C1 segment of cervical spinal cord (tissue), 14 donors: ENCODE measurements at regions not wholly inside any gene's neighbourhood (a gene's known extent, or its start where the extent isn't known, plus 50 kb on each side); places are given as distances from the start of the nearest gene placed in this dataset.
"Not testable (repeated sequence)": the region's sequence is repeated elsewhere in the genome, so short reads cannot be mapped to it uniquely, and the experiment has no call there.

Source experiments
- DNase-seq, 14 donors: peaks; one replicate each; lab custom pipeline; 2025; lab: John Stamatoyannopoulos, UW

- DNase-seq = no peak
Observed at GRCh38 chr5:114050087-114050486, 311.8 kb upstream of the KCNN2 start.

GRCh38 chr5:114053372-114053771 lies 308.5 kb upstream of the KCNN2 start:
- no peak for DNase-seq

GRCh38 chr5:114054594-114054993 lies 307.3 kb upstream of the KCNN2 start:
- no peak for DNase-seq

DNA sequence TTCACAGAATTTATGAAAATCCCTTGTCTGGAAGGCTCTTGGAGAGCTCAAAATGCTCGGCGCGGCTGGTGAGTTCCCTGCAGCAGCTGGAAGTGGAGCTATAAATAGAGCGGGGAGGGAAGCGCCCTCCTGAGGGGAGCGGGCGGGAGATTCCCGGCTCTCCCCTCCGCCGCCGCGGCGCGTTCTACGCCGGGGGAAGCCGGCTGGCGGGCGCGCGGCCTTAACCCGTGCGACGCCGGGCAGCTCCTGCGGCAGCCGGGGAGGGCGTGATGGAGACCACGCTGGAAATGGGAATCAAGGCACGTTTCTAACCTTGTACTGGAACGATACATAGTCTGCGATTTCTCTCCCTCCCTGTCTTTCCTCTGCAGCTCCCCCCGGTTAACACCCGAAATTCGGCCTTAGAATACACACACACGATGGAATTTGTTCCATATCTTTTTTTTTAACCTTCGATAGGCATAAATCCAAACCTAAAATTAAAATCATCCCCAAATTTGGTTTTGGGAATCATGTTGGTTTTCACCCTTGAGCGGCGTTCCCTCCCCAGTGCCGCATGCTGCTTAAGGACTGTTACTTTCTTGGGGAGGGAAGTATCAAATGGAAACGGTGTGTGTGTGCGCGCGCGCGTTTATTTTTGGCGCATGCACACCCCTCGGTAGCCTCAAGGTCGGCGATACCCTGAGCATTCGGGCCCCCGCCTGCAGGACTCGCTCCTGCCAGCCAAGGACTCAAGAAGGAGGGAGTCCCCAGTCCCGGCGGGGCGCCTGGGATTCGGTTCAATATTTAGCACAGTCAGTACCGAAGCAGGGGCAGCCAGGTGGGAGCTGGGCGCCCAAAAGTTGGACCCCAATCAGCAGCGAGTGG lies 306.3 kb upstream of the KCNN2 start:
- peak in 5 of 14 donors; percentile 4 to 53 (median 8) for DNase-seq

DNA sequence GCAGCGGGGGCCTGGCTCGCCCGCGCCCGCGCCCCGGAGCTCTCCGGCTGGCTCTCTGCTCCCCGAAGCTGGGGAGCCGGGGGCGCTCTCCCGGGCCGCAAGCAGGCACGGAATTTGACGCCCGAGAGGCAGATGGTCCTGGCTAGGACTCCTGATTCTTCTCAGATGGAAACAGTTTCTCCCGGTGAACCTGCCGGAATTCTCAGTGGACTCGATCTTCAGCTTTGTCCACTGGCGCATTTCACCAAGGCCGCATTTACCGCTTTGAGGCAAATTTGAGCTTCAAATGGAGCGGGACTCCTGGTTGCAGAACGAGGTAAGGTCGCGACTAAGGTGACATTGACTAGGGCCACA lies 305.7 kb upstream of the KCNN2 start:
- peak in 2 of 14 donors; percentile 6 to 53 for DNase-seq

DNA sequence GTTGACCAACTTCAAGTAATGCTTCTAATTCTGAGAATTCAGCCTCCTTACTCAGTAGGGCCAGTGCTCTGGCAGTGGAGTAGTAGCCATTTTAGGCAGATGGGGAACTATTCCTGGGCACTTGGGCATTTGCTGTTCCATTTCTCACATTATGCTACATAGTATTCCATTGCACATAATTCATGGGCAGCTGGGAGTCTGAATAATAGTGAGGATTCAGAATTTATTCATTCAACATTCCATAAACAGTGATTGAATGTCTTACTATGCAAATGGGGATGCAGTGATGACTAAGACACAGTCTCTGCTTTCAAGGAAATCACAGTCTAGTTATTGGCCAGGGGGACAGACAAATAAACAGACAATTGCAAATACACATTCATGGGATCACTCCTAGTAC lies 301.0 kb upstream of the KCNN2 start:
- DNase-seq = no peak

DNA sequence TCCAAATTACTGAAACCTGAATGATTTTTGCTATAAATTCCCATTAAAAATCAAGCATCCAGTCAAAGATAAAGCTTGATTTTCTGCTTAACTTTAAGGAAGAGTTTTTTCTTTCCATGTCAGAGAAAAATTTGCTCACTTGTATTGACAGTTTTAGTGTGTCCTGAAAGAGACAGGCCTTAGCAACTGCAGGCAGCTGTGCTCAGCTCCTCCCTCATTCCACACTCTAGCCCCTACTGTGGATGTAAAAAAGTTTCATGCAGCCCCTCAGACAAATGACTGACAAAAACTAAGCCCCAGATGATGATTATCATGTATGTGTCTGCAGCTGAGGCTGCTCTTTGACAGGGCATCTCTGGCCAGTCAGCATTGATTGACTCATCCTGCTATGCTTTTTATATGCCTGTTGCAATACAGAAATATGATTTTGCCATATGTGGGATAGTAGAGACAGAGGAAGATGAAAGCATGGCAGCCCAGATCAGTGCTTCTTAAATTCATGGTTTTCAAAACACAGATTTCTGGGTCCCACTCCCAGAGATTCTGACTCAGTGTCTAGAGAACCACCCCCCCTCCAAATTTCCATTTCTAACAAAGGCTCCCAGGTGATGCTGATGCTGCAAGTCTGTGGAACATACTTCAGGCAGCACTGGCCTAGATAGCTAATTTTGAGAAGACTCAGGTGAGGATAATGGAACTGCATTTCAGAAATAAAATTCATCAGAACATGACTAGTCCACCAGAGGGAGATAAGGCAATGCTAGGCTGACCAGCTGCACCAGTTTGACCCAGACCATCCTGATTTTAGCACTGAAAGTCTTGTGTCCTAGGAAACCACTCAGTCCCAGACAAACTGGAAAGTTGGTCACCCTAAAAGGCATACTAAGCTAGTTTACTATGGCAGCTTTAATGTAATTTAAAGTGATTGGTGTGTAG lies 298.7 kb upstream of the KCNN2 start:
- DNase-seq = no peak

DNA sequence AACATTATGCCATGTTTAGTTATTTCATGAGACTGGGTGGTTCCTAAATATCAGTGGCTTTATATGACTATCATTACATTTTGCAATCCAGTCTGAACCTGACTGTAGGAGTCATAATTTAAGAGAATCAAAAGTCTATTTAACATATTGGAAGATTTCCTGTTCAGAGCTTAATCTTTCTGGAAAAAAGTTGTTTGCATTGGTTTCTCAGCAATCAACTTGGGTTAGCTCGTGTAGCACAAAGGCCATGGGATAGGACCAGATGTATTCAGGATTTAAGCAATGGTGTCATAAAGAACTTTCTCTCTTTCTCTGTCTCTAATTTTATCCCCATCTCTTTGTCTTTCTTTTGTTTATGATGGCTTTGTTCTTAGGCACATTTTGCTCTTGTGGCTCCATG lies 296.0 kb upstream of the KCNN2 start:
- DNase-seq = no peak

- DNase-seq = no peak
Observed at GRCh38 chr5:114070093-114070722, 291.7 kb upstream of the KCNN2 start.

- DNase-seq = no peak
Observed at GRCh38 chr5:114089259-114089658, 272.6 kb upstream of the KCNN2 start.

DNA sequence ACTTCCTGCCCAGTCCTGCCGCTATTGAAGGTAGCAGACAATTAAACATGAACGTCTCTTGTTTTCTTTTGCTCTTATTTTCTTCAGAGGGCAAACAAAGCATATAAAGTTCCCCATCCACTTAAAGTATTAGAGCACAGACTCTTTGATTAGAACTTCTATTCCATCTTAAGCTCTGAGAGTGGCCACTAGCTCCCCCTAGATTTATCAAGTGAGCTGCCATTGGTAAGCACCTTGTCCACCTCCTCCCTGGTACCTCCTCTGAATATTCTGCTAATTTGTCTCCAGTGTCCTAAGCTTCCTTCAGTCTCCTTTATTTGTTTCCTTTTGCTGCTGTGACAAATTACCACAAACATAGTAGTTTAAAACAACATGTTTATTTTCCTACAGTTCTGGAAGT lies 264.3 kb upstream of the KCNN2 start:
- DNase-seq = no peak

- no peak for DNase-seq
Observed at GRCh38 chr5:114099161-114099560, 262.7 kb upstream of the KCNN2 start.

GRCh38 chr5:114101153-114101552 lies 260.7 kb upstream of the KCNN2 start:
- DNase-seq = no peak

- DNase-seq = no peak
Observed at GRCh38 chr5:114113604-114114003, 248.3 kb upstream of the KCNN2 start.

DNA sequence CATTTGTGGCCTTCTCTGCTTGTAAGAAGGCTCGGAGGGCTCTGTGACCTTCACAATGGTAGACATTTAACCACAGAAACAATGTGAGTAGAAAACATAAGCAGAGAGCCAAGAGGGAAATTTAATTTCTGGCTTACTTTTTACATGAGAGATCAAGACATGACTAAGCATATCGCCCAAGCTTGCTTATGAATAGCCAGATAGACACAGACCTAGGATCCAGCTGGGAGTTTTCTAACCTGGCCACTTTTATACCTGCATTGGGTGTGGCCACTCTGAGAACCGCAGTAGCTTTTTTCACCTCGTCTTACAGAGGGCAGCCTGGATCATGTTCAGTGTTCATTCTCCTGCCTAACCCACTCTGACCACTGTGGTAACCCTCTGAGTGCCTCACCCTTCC lies 244.9 kb upstream of the KCNN2 start:
- DNase-seq = no peak

- no peak for DNase-seq
Observed at GRCh38 chr5:114118511-114118910, 243.4 kb upstream of the KCNN2 start.

DNA sequence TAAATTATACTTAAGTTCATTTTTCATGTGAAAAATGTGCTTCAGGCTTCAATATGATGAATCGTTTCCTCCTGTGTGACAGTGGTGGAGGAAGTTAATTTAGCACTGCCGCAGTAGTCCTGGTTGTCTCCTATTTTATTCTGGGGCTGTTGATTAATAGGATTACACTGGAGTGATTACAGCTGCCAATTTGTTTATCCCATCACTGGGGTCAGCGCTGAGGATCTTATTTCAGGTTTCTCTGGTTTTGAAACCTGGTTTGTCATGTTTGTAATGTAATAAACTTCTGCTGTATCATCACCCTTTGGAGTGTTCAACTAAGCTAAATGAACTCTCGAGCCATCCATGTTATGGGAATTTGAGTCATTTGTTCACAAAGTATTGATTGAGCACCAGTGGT lies 241.7 kb upstream of the KCNN2 start:
- DNase-seq = no peak

DNA sequence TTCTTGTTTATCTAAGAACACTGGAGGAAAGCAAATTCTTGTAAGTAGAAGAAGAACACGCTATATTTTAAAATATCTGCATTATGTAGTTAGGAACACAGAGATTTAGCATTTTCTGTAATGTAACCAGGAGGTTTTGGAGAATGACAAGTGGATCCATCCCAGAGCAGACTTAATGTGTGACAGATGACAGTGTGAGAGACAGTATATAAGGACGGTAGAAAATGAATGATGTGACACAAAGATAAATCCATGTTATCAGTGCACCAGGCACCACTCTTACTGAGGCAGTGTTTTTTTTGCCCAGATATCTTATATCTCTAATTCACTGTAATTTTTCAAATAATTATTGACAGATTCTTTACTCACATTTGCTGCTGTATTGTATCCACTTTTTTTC lies 239.0 kb upstream of the KCNN2 start:
- DNase-seq = no peak

GRCh38 chr5:114123654-114124053 lies 238.2 kb upstream of the KCNN2 start:
- no peak for DNase-seq

- DNase-seq = no peak
Observed at GRCh38 chr5:114146398-114146797, 215.5 kb upstream of the KCNN2 start.

GRCh38 chr5:114148253-114148652 lies 213.6 kb upstream of the KCNN2 start:
- no peak for DNase-seq

DNA sequence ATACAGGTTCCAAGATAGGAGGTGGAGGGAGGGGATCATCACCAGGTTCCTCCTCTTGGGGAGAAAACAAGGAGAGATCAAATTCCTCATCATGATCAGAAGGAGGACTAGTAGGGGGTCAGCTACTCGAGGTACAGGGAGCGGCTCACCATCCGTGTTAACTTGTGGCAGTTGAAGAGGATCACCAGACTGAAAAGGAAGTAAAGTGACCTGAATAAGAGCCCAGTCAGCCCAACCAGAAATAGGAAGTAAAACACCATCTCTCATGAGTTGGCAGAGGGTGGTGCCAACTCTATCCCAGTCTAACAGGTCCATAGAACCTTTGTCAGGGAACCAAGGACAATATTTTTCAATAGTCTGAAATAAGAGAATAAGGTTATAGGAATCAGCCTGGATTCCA lies 213.1 kb upstream of the KCNN2 start:
- not testable (repeated sequence) for DNase-seq
